ENCODE measurements at regions not wholly inside any gene's neighbourhood (a gene's known extent, or its start where the extent isn't known, plus 50 kb on each side); places are given as distances from the start of the nearest gene placed in this dataset.

DNA sequence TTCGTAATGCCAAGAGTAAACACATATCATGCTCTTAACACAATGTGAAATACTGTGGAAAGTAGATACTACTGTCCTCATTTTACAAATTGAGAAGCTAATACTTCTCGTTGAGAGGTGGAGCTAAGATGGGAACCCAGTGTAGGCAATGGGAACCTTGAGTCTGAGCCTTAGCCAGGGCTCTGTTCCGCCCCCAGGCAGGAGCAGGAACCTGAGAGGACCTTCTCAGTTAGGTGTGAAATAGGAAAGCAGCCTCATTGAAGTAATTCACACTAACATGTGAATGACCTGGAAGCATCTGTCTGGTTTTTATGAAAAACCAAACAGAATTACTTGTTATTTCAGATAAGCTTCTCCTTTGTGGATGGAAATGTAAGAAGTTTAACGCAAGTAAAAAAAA is 62.6 kb upstream of the RBFOX1 start:
- no peak overlapping the region for H2BK120ac ChIP-seq (ENCODE audit: low read depth, low read length)
- no peak overlapping the region for H2AFZ ChIP-seq (replicated peaks; ENCODE audit: low read length, poor library complexity)
- peaks cover 11% of the 10 kb centered on the region for H3K9me3 ChIP-seq (ENCODE audit: control insufficient read depth, insufficient read depth, low read length)
- no peak overlapping the region for H3K4me3 ChIP-seq (ENCODE audit: insufficient read depth, low read depth, low read length)
- no peak overlapping the region for H2BK5ac ChIP-seq (ENCODE audit: low read depth, low read length, poor library complexity, severe bottlenecking)
- CTCF ChIA-PET: interaction anchor here (0.5 kb wide), 1 partner anchor 425 kb away, joined by 7 read pairs; no protein-coding TSS in a partner anchor
- POLR2A ChIA-PET (ENCODE audit: unreplicated experiment): no interaction called here
- no TSS peak for BruUV-seq (replicated peaks)
- no peak overlapping the region for H3K27ac ChIP-seq (ENCODE audit: insufficient read depth, low read length)
- no peaks in the 10 kb centered on the region for H4K20me1 ChIP-seq (ENCODE audit: insufficient read depth, low read length)
- H2AK9ac ChIP-seq (replicated peaks; ENCODE audit: low read depth, low read length, poor library complexity): no peak overlapping the region
- H3K4me2 ChIP-seq (ENCODE audit: low read depth, low read length): no peak overlapping the region
- no peak overlapping the region for H2AK5ac ChIP-seq (ENCODE audit: low read depth, low read length)
- H3K36me3 ChIP-seq (ENCODE audit: control insufficient read depth, insufficient read depth, low read length): no peaks in the 10 kb centered on the region
- H4K91ac ChIP-seq (ENCODE audit: insufficient read depth, low read depth, low read length): no peak overlapping the region
- H3K9ac ChIP-seq (ENCODE audit: low read depth, low read length): no peak overlapping the region
- WGBS, 2 experiments (ENCODE audit: extremely low coverage in 2 of 2, insufficient read length in 1 of 2): no CpG with 5 or more reads among the region's 4 CpGs
- H4K8ac ChIP-seq (ENCODE audit: low read depth in 2 of 2, low read length in 2 of 2): no peak overlapping the region
- no peak overlapping the region for H3K56ac ChIP-seq (ENCODE audit: extremely low read depth, insufficient read depth, low read length)
- DNase-seq: no peak
- dilution Hi-C loops (cut with HindIII; ENCODE audit: low sequenced_read_pairs, unreplicated experiment) (no loop called here), intact Hi-C loops (cut with micrococcal nuclease) (no loop called here), in situ Hi-C loops (cut with MboI; ENCODE audit: low sequenced_read_pairs) (no loop called here)
- no peak overlapping the region for H3K14ac ChIP-seq (replicated peaks; ENCODE audit: low read depth, low read length)
- H3K23ac ChIP-seq (ENCODE audit: low read depth, low read length): no peak overlapping the region
- H3K4me1 ChIP-seq (ENCODE audit: control insufficient read depth, insufficient read depth, low read length): no peaks in the 10 kb centered on the region
- ATAC-seq (ENCODE audit: low read depth): no peak
- TF ChIP-seq, protein P1, sequence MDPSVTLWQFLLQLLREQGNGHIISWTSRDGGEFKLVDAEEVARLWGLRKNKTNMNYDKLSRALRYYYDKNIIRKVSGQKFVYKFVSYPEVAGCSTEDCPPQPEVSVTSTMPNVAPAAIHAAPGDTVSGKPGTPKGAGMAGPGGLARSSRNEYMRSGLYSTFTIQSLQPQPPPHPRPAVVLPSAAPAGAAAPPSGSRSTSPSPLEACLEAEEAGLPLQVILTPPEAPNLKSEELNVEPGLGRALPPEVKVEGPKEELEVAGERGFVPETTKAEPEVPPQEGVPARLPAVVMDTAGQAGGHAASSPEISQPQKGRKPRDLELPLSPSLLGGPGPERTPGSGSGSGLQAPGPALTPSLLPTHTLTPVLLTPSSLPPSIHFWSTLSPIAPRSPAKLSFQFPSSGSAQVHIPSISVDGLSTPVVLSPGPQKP (IDR thresholded peaks at IDR 0.05; ENCODE audit: borderline replicate concordance, low read depth, low read length): no peak
- no peak for TF ChIP-seq POLR2A (IDR thresholded peaks at IDR 0.05; ENCODE audit: low read depth, low read length)
- TF ChIP-seq CHD1 (IDR thresholded peaks at IDR 0.05; ENCODE audit: low read depth, low read length): no peak
- TF ChIP-seq RAD21 (IDR thresholded peaks at IDR 0.05; ENCODE audit: low read length): no peak
- TF ChIP-seq NFE2L2 (IDR thresholded peaks at IDR 0.05; ENCODE audit: low read depth, low read length): no peak
- H3K79me1 ChIP-seq (ENCODE audit: low read depth in 1 of 2, low read length in 2 of 2): no peaks in the 10 kb centered on the region
- no peak overlapping the region for H2BK20ac ChIP-seq (ENCODE audit: low read depth, low read length)
- H3K4ac ChIP-seq (ENCODE audit: low read depth, low read length): no peak overlapping the region
- H3K18ac ChIP-seq (ENCODE audit: low read depth, low read length): no peak overlapping the region
- no peak overlapping the region for H4K5ac ChIP-seq (ENCODE audit: low read depth, low read length)
- H3K27me3 ChIP-seq (ENCODE audit: control insufficient read depth, insufficient read depth, low read length): no peaks in the 10 kb centered on the region
- H2BK15ac ChIP-seq (ENCODE audit: low read depth, low read length): no peak overlapping the region
- no peaks in the 10 kb centered on the region for H3K9me1 ChIP-seq (ENCODE audit: insufficient read depth, low read length)
